ENCODE measurements at regions not wholly inside any gene's neighbourhood (a gene's known extent, or its start where the extent isn't known, plus 50 kb on each side); places are given as distances from the start of the nearest gene placed in this dataset.

GRCh38 chr2:14388724-14389123 is 243.8 kb upstream of the LRATD1 start:
- Mint-ChIP-seq H3K9me3 (no peaks in the 10 kb centered on the region), H3K27me3 (ENCODE audit: insufficient read depth) (no peaks in the 10 kb centered on the region; the same call in 1 of the 2 replicates), H3K4me3 (no peak overlapping the region), H3K36me3 (ENCODE audit: low read depth) (no peaks in the 10 kb centered on the region), H3K4me1 (ENCODE audit: low read depth) (no peaks in the 10 kb centered on the region), H3K27ac (no peak overlapping the region)
- no peak for DNase-seq
- TF ChIP-seq CTCF (IDR thresholded peaks at IDR 0.05): no peak; the same call in 1 of the 2 replicates

- no peaks in the 10 kb centered on the region; the same call in 1 of the 2 replicates for H3K27me3 Mint-ChIP-seq (ENCODE audit: insufficient read depth)
- no peak for DNase-seq
- no peak overlapping the region for H3K27ac Mint-ChIP-seq
- H3K9me3 Mint-ChIP-seq: no peaks in the 10 kb centered on the region
- H3K4me3 Mint-ChIP-seq: no peak overlapping the region
- no peaks in the 10 kb centered on the region for H3K4me1 Mint-ChIP-seq (ENCODE audit: low read depth)
- no peaks in the 10 kb centered on the region for H3K36me3 Mint-ChIP-seq (ENCODE audit: low read depth)
- TF ChIP-seq CTCF (IDR thresholded peaks at IDR 0.05): no peak
These were observed 235.9 kb upstream of the LRATD1 start for GRCh38 chr2:14396533-14397083.

DNA sequence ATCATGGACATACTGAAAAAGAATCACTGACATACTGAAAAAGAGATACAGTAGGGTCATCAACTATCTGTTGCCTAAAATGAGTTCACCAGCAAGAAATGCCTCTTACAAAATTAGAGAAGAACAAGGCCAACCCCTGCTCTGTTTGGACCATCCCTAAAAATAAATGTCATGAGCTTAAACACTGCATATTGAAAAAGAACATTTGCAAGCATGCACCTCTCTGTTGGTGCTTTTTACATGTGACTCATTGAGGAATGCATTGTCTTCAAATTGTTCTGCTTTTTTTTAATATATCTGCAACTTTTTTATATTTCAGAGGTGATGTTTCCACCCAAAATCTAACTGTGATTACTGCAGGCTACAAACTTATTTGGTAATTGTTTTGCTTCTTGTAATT is 233.9 kb upstream of the LRATD1 start:
- Mint-ChIP-seq H3K27me3 (ENCODE audit: insufficient read depth) (no peaks in the 10 kb centered on the region; the same call in 1 of the 2 replicates), H3K36me3 (ENCODE audit: low read depth) (no peaks in the 10 kb centered on the region)

GRCh38 chr2:14401873-14402272 is 230.6 kb upstream of the LRATD1 start:
- no peaks in the 10 kb centered on the region for H3K36me3 Mint-ChIP-seq (ENCODE audit: low read depth)
- no peaks in the 10 kb centered on the region; the same call in 1 of the 2 replicates for H3K27me3 Mint-ChIP-seq (ENCODE audit: insufficient read depth)
- no peaks in the 10 kb centered on the region for H3K9me3 Mint-ChIP-seq
- TF ChIP-seq CTCF (IDR thresholded peaks at IDR 0.05): no peak
- no peaks in the 10 kb centered on the region for H3K4me1 Mint-ChIP-seq (ENCODE audit: low read depth)
- no peak overlapping the region for H3K4me3 Mint-ChIP-seq
- H3K27ac Mint-ChIP-seq: no peak overlapping the region
- DNase-seq: no peak

More for the DNA sequence above, 233.9 kb upstream of the LRATD1 start:
- no peak for DNase-seq
- H3K4me1 Mint-ChIP-seq (ENCODE audit: low read depth): no peaks in the 10 kb centered on the region
- TF ChIP-seq CTCF (IDR thresholded peaks at IDR 0.05): no peak
- no peak overlapping the region for H3K27ac Mint-ChIP-seq
- H3K9me3 Mint-ChIP-seq: no peaks in the 10 kb centered on the region
- H3K4me3 Mint-ChIP-seq: no peak overlapping the region

- Mint-ChIP-seq H3K36me3 (ENCODE audit: low read depth) (no peaks in the 10 kb centered on the region), H3K4me1 (ENCODE audit: low read depth) (no peaks in the 10 kb centered on the region), H3K9me3 (peaks cover 3% of the 10 kb centered on the region; the same call in 1 of the 2 replicates), H3K4me3 (no peak overlapping the region), H3K27ac (no peak overlapping the region), H3K27me3 (ENCODE audit: insufficient read depth) (no peaks in the 10 kb centered on the region)
- no peak for DNase-seq
- TF ChIP-seq CTCF (IDR thresholded peaks at IDR 0.05): no peak
These were observed 223.8 kb upstream of the LRATD1 start for GRCh38 chr2:14408695-14409094.
